Lower leg skin (tissue), 4 donors: ENCODE measurements at regions not wholly inside any gene's neighbourhood (a gene's known extent, or its start where the extent isn't known, plus 50 kb on each side); places are given as distances from the start of the nearest gene placed in this dataset.
"Not testable (repeated sequence)": the region's sequence is repeated elsewhere in the genome, so short reads cannot be mapped to it uniquely, and the experiment has no call there.

Source experiments
- DNase-seq, 2 donors: peaks; one replicate each; pipeline ENCODE4 v3.0.0-alpha.2; 2019; ENCODE audit warnings: low spot score in 2 of 2
- H3K4me3 ChIP-seq: fragments of 200-600 bp; sonication (generic); 2 replicates; pipeline ENCODE4 v1.5.1; 2017; ENCODE audit warnings: mild to moderate bottlenecking, low read depth; ENCODE audit not compliant: poor library complexity, severe bottlenecking
- POLR2A ChIP-seq, 2 donors: fragments of 450-650 bp; IDR thresholded peaks; one replicate each; pipeline ENCODE4 v1.6.1; 2016 to 2017; ENCODE audit warnings: antibody characterized with exemption in 2 of 2, mild to moderate bottlenecking in 1 of 2, moderate library complexity in 1 of 2
- WGBS, 2 donors: methylation state at CpG; one replicate each; pipeline ENCODE4 v1.1.5; 2018; 5-methylcytosine and 5-hydroxymethylcytosine counted together
- intact Hi-C: fragments of 100-400 bp; cut with DNase I; formaldehyde crosslinking; loops from one replicate; pipeline ENCODE4 v1.15.0; 2023; ENCODE audit warnings: low total_unique reads
- TF ChIP-seq, protein P1 (sequence below), 3 donors: fragments of 450-650 bp; IDR thresholded peaks; one replicate each; pipeline ENCODE4 v1.5.1; 2016; ENCODE audit warnings: antibody characterized with exemption in 3 of 3, mild to moderate bottlenecking in 3 of 3, moderate library complexity in 2 of 3

DNA sequence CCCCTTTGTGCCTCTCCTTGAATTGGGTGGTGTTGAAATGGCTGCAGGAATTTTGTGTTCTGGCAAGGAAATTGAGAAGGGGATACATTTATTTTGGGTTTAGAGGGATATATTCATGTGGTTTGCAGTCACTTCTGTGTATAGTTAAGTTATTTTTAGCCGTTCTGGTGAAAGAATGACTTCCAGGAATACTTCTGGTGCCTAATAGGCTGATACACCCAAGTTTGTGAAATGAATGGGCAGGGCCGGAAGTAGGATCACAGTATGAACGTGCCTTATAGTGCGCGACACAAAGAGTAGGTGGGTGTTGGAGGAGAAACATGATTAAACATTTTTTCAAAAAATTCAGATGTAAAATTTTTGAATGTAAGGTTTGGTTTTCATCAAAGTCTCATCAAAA, 168.6 kb upstream of the ATP5MC3 start:
- WGBS, 2 donors = 58 to 69% methylated on average over 5 of the region's 5 CpGs
- no peak for TF ChIP-seq POLR2A (IDR thresholded peaks at IDR 0.05)
- TF ChIP-seq, protein P1, sequence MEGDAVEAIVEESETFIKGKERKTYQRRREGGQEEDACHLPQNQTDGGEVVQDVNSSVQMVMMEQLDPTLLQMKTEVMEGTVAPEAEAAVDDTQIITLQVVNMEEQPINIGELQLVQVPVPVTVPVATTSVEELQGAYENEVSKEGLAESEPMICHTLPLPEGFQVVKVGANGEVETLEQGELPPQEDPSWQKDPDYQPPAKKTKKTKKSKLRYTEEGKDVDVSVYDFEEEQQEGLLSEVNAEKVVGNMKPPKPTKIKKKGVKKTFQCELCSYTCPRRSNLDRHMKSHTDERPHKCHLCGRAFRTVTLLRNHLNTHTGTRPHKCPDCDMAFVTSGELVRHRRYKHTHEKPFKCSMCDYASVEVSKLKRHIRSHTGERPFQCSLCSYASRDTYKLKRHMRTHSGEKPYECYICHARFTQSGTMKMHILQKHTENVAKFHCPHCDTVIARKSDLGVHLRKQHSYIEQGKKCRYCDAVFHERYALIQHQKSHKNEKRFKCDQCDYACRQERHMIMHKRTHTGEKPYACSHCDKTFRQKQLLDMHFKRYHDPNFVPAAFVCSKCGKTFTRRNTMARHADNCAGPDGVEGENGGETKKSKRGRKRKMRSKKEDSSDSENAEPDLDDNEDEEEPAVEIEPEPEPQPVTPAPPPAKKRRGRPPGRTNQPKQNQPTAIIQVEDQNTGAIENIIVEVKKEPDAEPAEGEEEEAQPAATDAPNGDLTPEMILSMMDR (IDR thresholded peaks at IDR 0.05) = no peak
- no peak overlapping the region for H3K4me3 ChIP-seq
- DNase-seq = no peak
- intact Hi-C loops = no loop called here

DNA sequence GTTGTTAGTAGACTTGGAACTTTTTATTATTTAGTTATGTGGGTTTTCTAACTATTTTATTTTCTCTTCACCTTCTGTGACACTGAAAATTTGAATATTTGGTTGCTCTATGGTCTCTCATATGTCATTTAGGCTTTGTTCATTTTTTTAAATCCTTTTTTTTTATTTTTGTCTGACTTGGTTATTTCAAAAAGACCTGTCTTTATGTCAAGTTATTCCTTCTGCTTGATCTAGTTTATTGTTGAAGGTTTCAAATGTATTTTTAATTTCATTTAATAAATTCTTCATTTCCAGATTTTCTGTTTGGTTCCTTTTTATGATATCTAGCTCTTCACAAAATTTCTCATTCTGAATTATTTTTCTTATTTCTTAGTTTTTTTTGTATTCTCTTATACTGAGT, 160.6 kb upstream of the ATP5MC3 start:
- intact Hi-C loops = no loop called here
- no peak overlapping the region for H3K4me3 ChIP-seq
- no peak for DNase-seq
- TF ChIP-seq, protein P1 (IDR thresholded peaks at IDR 0.05) = no peak
- no peak for TF ChIP-seq POLR2A (IDR thresholded peaks at IDR 0.05)

DNA sequence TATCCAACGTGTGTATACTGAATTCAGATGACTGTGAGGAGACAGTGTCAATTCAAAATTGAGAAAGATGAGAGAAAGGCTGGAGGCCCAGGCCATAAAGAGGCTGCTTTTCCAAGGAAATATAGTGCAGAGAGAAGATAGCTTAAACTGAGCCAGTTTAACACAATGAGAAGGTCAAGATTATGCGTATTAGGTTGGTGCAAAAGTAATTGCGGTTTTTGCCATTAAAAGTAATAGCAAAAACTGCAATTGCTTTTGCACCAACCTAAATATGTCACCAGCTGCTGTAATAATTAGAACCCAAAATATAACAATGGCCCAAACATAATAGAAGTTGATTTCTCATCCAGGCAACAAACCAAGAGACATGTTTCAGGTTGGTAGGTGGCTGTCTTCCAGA, 148.7 kb upstream of the ATP5MC3 start:
- 68 to 84% methylated on average over 3 of the region's 3 CpGs for WGBS, 2 donors

DNA sequence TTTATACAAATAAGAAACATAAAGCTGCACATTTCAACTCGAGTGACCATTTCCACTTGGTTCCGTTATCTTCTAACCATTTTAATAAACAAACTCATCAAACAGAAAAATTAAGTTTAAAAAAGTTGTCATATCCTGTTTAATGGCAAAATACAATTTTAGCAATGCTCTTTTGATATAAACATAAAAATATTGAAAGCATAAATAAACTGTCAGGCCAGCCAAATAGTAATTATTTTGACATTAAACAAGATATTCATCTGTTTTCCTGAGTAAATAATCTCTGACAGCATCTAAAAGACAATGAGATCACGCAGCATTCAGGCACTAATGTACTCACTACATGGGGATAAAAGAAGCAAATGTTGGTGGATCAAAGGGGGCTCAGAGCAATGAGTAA, 145.3 kb upstream of the ATP5MC3 start:
- WGBS, 2 donors = 62 to 66% methylated on average over 3 of the region's 3 CpGs
- no peak overlapping the region for H3K4me3 ChIP-seq
- no peak for DNase-seq
- TF ChIP-seq, protein P1 (IDR thresholded peaks at IDR 0.05) = no peak
- no peak for TF ChIP-seq POLR2A (IDR thresholded peaks at IDR 0.05)
- intact Hi-C loops = no loop called here

More for the DNA sequence above, 148.7 kb upstream of the ATP5MC3 start:
- H3K4me3 ChIP-seq = no peak overlapping the region
- TF ChIP-seq, protein P1 (IDR thresholded peaks at IDR 0.05) = no peak
- TF ChIP-seq POLR2A (IDR thresholded peaks at IDR 0.05) = no peak
- intact Hi-C loops = no loop called here
- no peak for DNase-seq

DNA sequence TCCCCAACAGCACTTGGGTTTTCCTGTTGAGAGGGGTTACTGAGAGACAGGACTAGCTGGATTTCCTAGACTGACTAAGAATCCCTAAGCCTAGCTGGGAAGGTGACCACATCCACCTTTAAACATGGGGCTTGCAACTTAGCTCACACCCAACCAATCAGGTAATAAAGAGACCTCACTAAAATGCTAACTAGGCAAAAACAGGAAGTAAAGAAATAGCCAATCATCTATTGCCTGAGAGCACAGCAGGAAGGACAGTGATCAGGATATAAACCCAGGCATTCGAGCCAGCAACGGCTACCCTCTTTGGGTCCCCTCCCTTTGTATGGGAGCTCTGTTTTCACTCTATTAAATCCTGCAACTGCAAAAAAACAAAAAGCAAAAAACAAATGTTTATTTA, 144.7 kb upstream of the ATP5MC3 start:
- DNase-seq, H3K4me3 ChIP-seq, intact Hi-C loops: not testable (repeated sequence)
- 91 to 93% methylated on average over 2 of the region's 2 CpGs for WGBS, 2 donors

DNA sequence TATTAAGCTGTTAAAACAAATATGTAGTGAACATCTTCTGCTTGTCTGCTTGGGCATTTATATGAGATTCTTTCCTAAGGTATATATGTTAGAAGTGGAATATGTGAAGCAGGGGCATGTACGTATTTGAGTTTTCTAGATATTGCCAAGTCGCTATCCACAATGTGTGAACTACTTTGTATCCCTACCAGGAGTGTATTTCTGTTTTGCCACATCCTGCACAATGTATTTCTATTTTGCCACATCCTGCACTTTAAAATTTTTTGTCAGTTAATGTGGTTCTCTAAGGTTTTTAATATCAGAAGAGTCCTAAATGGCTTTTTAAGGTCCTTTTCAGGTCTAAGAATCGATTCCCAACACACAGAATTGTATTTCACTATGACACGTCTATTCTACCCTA, 141.7 kb upstream of the ATP5MC3 start:
- intact Hi-C loops = no loop called here
- no peak overlapping the region for H3K4me3 ChIP-seq
- DNase-seq = no peak
- WGBS, 2 donors = 78 to 83% methylated on average over 4 of the region's 4 CpGs
- TF ChIP-seq POLR2A (IDR thresholded peaks at IDR 0.05) = no peak

DNA sequence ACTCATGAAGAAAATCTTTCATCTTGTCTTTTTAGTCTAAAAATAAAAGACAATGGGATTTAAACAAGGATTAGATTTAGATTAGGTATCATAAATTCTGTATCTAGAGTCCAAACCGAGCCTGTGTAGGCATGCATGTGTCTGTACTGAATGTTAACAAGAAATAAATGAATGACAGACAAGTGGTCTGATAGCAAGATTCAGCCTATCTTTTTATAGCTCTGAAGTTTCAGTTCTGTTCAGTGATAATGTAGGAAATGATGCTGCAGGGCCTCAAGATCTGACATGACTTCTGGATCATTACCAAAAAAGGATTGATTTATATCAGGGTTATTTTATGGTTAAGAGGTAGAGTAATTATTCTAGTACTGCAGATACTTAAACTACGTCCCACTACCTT, 137.0 kb upstream of the ATP5MC3 start:
- no peak overlapping the region for H3K4me3 ChIP-seq
- no peak for TF ChIP-seq POLR2A (IDR thresholded peaks at IDR 0.05)
- TF ChIP-seq, protein P1 (IDR thresholded peaks at IDR 0.05) = no peak
- intact Hi-C loops = no loop called here
- DNase-seq = no peak
- 30 to 37% methylated on average over 2 of the region's 2 CpGs for WGBS, 2 donors
